Uterus (tissue), 2 donors: ENCODE measurements at regions not wholly inside any gene's neighbourhood (a gene's known extent, or its start where the extent isn't known, plus 50 kb on each side); places are given as distances from the start of the nearest gene placed in this dataset.

Source experiments
- CTCF ChIP-seq, 4 experiments: fragments of 200-600 bp in 2 of 4; fragments of 450-650 bp in 2 of 4; sonication (generic) in 2 of 4; IDR thresholded peaks; one replicate each; pipeline ENCODE4 v1.5.1; 2016 to 2019; ENCODE audit warnings: antibody characterized with exemption in 4 of 4, mild to moderate bottlenecking in 2 of 4, moderate library complexity in 1 of 4
- POLR2A ChIP-seq, 2 donors: fragments of 450-650 bp; IDR thresholded peaks; one replicate each; pipeline ENCODE4 v1.6.1; 2016; ENCODE audit warnings: antibody characterized with exemption in 2 of 2, mild to moderate bottlenecking in 1 of 2, moderate library complexity in 1 of 2

- no peak for TF ChIP-seq CTCF (IDR thresholded peaks at IDR 0.05)
- no peak for TF ChIP-seq POLR2A (IDR thresholded peaks at IDR 0.05)
These were observed 91.7 kb upstream of the CTAGE1 start for GRCh38 chr18:22509423-22509822.
